Peyer's patch (tissue), 4 donors: ENCODE measurements at regions not wholly inside any gene's neighbourhood (a gene's known extent, or its start where the extent isn't known, plus 50 kb on each side); places are given as distances from the start of the nearest gene placed in this dataset.
"Not testable (repeated sequence)": the region's sequence is repeated elsewhere in the genome, so short reads cannot be mapped to it uniquely, and the experiment has no call there.

Experiments
- DNase-seq, 3 donors: peaks; one replicate each; pipeline ENCODE4 v3.0.0-alpha.2; 2017 to 2019
- H3K27ac ChIP-seq, 4 donors: fragments of 200-600 bp; sonication (generic); one replicate each; pipeline ENCODE4 v1.5.1; 2016 to 2019
- H3K27me3 ChIP-seq, 2 donors: fragments of 200-600 bp; sonication (generic); one replicate each; pipeline ENCODE4 v1.5.1; 2019
- H3K36me3 ChIP-seq, 3 donors: fragments of 200-600 bp; sonication (generic); one replicate each; pipeline ENCODE4 v1.5.1; 2016 to 2019
- H3K4me1 ChIP-seq, 4 donors: fragments of 200-600 bp; sonication (generic); one replicate each; pipeline ENCODE4 v1.5.1; 2016 to 2019
- H3K4me3 ChIP-seq, 4 donors: fragments of 200-600 bp; sonication (generic); 1 replicate in 3 of 4; 2 replicates in 1 of 4; pipeline ENCODE4 v1.5.1; 2016 to 2019; ENCODE audit warnings: mild to moderate bottlenecking in 1 of 4
- H3K9me3 ChIP-seq, 4 donors: fragments of 200-600 bp; sonication (generic); one replicate each; pipeline ENCODE4 v1.5.1; 2016 to 2019; ENCODE audit warnings: mild to moderate bottlenecking in 1 of 4
- CTCF ChIP-seq, 6 experiments: fragments of 450-650 bp in 4 of 6; fragments of 200-600 bp in 2 of 6; sonication (generic) in 1 of 6; IDR thresholded peaks; one replicate each; pipeline ENCODE4 v1.5.1; 2017 to 2019; ENCODE audit warnings: antibody characterized with exemption in 6 of 6, mild to moderate bottlenecking in 3 of 6, moderate library complexity in 1 of 6
- POLR2A ChIP-seq, 2 donors: fragments of 450-650 bp; IDR thresholded peaks; one replicate each; pipeline ENCODE4 v1.5.1; 2017; ENCODE audit warnings: antibody characterized with exemption in 2 of 2, mild to moderate bottlenecking in 2 of 2, moderate library complexity in 2 of 2

- TF ChIP-seq CTCF (IDR thresholded peaks at IDR 0.05), result no peak
- peak; percentile 35 to 60 for TF ChIP-seq POLR2A (IDR thresholded peaks at IDR 0.05)
- peak overlapping the region in 3 of 4 donors; percentile 67 to 86 (median 83) for H3K27ac ChIP-seq
- H3K27me3 ChIP-seq, result peaks cover 0 to 3% of the 10 kb centered on the region in 2 donors
- H3K36me3 ChIP-seq, result no peaks in the 10 kb centered on the region
- H3K4me3 ChIP-seq, result no peak overlapping the region
- H3K9me3 ChIP-seq, result no peaks in the 10 kb centered on the region
- DNase-seq, result peak in 2 of 3 donors; percentile 78 to 87
- H3K4me1 ChIP-seq, result peaks cover 0 to 27% (median 3%) of the 10 kb centered on the region in 4 donors
Observed at GRCh38 chr2:43005245-43005974, 213.0 kb upstream of the HAAO start.

- H3K4me1 ChIP-seq, result peaks cover 0 to 31% (median 3%) of the 10 kb centered on the region in 4 donors
- DNase-seq, result no peak
- H3K4me3 ChIP-seq, result no peak overlapping the region
Observed at GRCh38 chr2:43004879-43005244, 212.5 kb upstream of the HAAO start.

GRCh38 chr2:43004126-43004865, 211.9 kb upstream of the HAAO start:
- H3K9me3 ChIP-seq, H3K36me3 ChIP-seq, H3K27me3 ChIP-seq, H3K4me3 ChIP-seq: not testable (repeated sequence)
- peak in 1 of 3 donors; percentile 33 for DNase-seq
- H3K4me1 ChIP-seq, result peaks cover 0 to 31% (median 3%) of the 10 kb centered on the region in 4 donors
- H3K27ac ChIP-seq, result peak overlapping the region in 3 of 4 donors; percentile 67 to 86 (median 83)

More at GRCh38 chr2:43004879-43005244, 212.5 kb upstream of the HAAO start:
- H3K27ac ChIP-seq, result peak overlapping the region in 3 of 4 donors; percentile 67 to 86 (median 83)
- peaks cover 0 to 3% of the 10 kb centered on the region in 2 donors for H3K27me3 ChIP-seq
- H3K9me3 ChIP-seq, result no peaks in the 10 kb centered on the region
- no peaks in the 10 kb centered on the region for H3K36me3 ChIP-seq
- no peak for TF ChIP-seq POLR2A (IDR thresholded peaks at IDR 0.05)
- no peak for TF ChIP-seq CTCF (IDR thresholded peaks at IDR 0.05)

- H3K4me3 ChIP-seq, result no peak overlapping the region
- no peaks in the 10 kb centered on the region for H3K9me3 ChIP-seq
- H3K4me1 ChIP-seq, result peaks cover 0 to 31% (median 3%) of the 10 kb centered on the region in 4 donors
- no peaks in the 10 kb centered on the region for H3K36me3 ChIP-seq
- TF ChIP-seq CTCF (IDR thresholded peaks at IDR 0.05) (no peak), POLR2A (IDR thresholded peaks at IDR 0.05) (no peak)
- H3K27ac ChIP-seq, result peak overlapping the region in 3 of 4 donors; percentile 42 to 83 (median 67)
- DNase-seq, result peak in 1 of 3 donors; percentile 25
- H3K27me3 ChIP-seq, result no peaks in the 10 kb centered on the region
Observed at GRCh38 chr2:43003702-43004101, 211.3 kb upstream of the HAAO start.

- peak in 1 of 3 donors; percentile 32 for DNase-seq
- peaks cover 0 to 31% (median 3%) of the 10 kb centered on the region in 4 donors for H3K4me1 ChIP-seq
- H3K36me3 ChIP-seq, result no peaks in the 10 kb centered on the region
- H3K27me3 ChIP-seq, result no peaks in the 10 kb centered on the region
- no peaks in the 10 kb centered on the region for H3K9me3 ChIP-seq
- no peak for TF ChIP-seq CTCF (IDR thresholded peaks at IDR 0.05)
- no peak for TF ChIP-seq POLR2A (IDR thresholded peaks at IDR 0.05)
- H3K27ac ChIP-seq, result no peak overlapping the region
- H3K4me3 ChIP-seq, result no peak overlapping the region
Observed at GRCh38 chr2:43001787-43002468, 209.5 kb upstream of the HAAO start.
